Suprapubic skin (tissue), 4 donors: ENCODE measurements at regions not wholly inside any gene's neighbourhood (a gene's known extent, or its start where the extent isn't known, plus 50 kb on each side); places are given as distances from the start of the nearest gene placed in this dataset.

Source experiments
- CTCF ChIP-seq, 2 donors: fragments of 200-600 bp in 1 of 2; fragments of 450-650 bp in 1 of 2; sonication (generic) in 1 of 2; IDR thresholded peaks; one replicate each; pipeline ENCODE4 v1.5.1; 2016 to 2019; ENCODE audit warnings: antibody characterized with exemption in 2 of 2, mild to moderate bottlenecking in 1 of 2, moderate library complexity in 1 of 2
- EP300 ChIP-seq: sonication (generic); formaldehyde crosslinking; IDR thresholded peaks from one replicate; pipeline ENCODE4 v1.6.1; 2017; ENCODE audit warnings: antibody characterized with exemption
- POLR2A ChIP-seq, 2 donors: fragments of 450-650 bp; IDR thresholded peaks; one replicate each; pipeline ENCODE4 v1.6.1; 2017; ENCODE audit warnings: antibody characterized with exemption in 2 of 2, mild to moderate bottlenecking in 2 of 2, moderate library complexity in 2 of 2
- POLR2AphosphoS5 ChIP-seq, 3 donors: sonication (generic); formaldehyde crosslinking; IDR thresholded peaks; one replicate each; pipeline ENCODE4 v1.6.1; 2017; ENCODE audit warnings: antibody characterized with exemption in 3 of 3

- TF ChIP-seq CTCF (IDR thresholded peaks at IDR 0.05) (no peak), POLR2A (IDR thresholded peaks at IDR 0.05) (no peak), POLR2AphosphoS5 (IDR thresholded peaks at IDR 0.05) (no peak), EP300 (no peak)
Measured at GRCh38 chrX:130560544-130560943, 158.8 kb downstream of the RBMX2 start.
